ENCODE measurements at regions not wholly inside any gene's neighbourhood (a gene's known extent, or its start where the extent isn't known, plus 50 kb on each side); places are given as distances from the start of the nearest gene placed in this dataset.

DNA sequence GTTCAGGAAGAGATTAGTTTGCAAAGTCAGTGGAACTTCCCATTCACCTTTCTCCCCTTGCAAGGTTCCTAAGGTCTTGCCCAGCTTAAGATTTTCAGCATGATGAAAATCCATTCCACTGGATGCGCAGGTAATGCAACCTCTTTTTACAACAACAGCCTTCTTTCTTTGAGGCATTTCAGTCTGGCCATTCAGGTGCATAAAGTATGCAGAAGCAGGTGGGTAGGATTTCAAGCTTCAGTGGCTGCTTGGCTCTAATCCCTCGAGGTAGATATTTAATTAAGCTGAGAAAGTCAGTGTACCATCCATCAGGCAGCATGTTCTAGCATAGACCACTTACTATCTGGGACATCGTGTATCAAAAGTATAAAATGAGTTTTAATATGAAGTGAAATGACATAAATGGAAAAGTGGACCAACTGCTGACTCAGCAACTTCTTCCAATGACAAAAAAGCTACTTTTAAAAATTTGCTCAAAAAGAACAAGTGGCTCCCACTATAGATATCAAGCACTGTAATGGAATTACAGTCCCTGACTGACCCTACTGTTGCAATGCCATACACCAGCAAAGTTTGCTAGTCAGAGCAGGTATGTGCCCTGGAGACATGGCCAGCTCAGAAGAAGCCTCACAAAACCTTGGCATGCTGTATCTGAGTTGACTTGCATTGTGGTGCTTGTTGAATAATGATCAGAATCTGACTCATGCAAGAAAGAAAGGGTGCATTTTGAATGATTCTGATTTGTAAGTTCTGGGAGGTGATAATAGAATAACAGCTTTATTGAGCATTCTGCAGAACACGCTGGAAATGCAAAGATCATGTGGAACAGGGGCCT, 459.9 kb upstream of the MCTP2 start:
- in situ Hi-C loops (cut with MboI; ENCODE audit: low sequenced_read_pairs) (no loop called here), intact Hi-C loops (cut with micrococcal nuclease) (no loop called here), dilution Hi-C loops (cut with HindIII; ENCODE audit: low sequenced_read_pairs, unreplicated experiment) (no loop called here)
- Histone ChIP-seq H3K36me3 (ENCODE audit: control insufficient read depth, insufficient read depth, low read length) (no peaks in the 10 kb centered on the region), H3K18ac (ENCODE audit: low read depth, low read length) (no peak overlapping the region), H3K56ac (ENCODE audit: extremely low read depth, insufficient read depth, low read length) (no peak overlapping the region), H3K27ac (ENCODE audit: insufficient read depth, low read length) (no peak overlapping the region), H2BK5ac (ENCODE audit: low read depth, low read length, poor library complexity, severe bottlenecking) (no peak overlapping the region), H4K91ac (ENCODE audit: insufficient read depth, low read depth, low read length) (no peak overlapping the region), H3K79me1 (ENCODE audit: low read depth in 1 of 2, low read length in 2 of 2) (no peaks in the 10 kb centered on the region), H2AFZ (replicated peaks; ENCODE audit: low read length, poor library complexity) (no peak overlapping the region), H2AK5ac (ENCODE audit: low read depth, low read length) (no peak overlapping the region), H3K4me2 (ENCODE audit: low read depth, low read length) (no peak overlapping the region), H3K9ac (ENCODE audit: low read depth, low read length) (no peak overlapping the region), H4K5ac (ENCODE audit: low read depth, low read length) (no peak overlapping the region), H2AK9ac (replicated peaks; ENCODE audit: low read depth, low read length, poor library complexity) (no peak overlapping the region), H3K4me3 (ENCODE audit: insufficient read depth, low read depth, low read length) (no peak overlapping the region), H4K20me1 (ENCODE audit: insufficient read depth, low read length) (no peaks in the 10 kb centered on the region), H3K4ac (ENCODE audit: low read depth, low read length) (no peak overlapping the region), H2BK20ac (ENCODE audit: low read depth, low read length) (no peak overlapping the region), H2BK120ac (ENCODE audit: low read depth, low read length) (no peak overlapping the region), H3K4me1 (ENCODE audit: control insufficient read depth, insufficient read depth, low read length) (no peaks in the 10 kb centered on the region), H3K27me3 (ENCODE audit: control insufficient read depth, insufficient read depth, low read length) (no peaks in the 10 kb centered on the region), H3K14ac (replicated peaks; ENCODE audit: low read depth, low read length) (no peak overlapping the region), H3K9me3 (ENCODE audit: control insufficient read depth, insufficient read depth, low read length) (peaks cover 41% of the 10 kb centered on the region), H3K9me1 (ENCODE audit: insufficient read depth, low read length) (no peaks in the 10 kb centered on the region), H3K23ac (ENCODE audit: low read depth, low read length) (no peak overlapping the region), H4K8ac (ENCODE audit: low read depth in 2 of 2, low read length in 2 of 2) (no peak overlapping the region), H2BK15ac (ENCODE audit: low read depth, low read length) (no peak overlapping the region)
- ChIA-PET POLR2A (ENCODE audit: unreplicated experiment) (no interaction called here), CTCF (no interaction called here)
- TF ChIP-seq CHD1 (IDR thresholded peaks at IDR 0.05; ENCODE audit: low read depth, low read length) (no peak), USF2 (IDR thresholded peaks at IDR 0.05; ENCODE audit: low read depth, low read length) (no peak), CEBPB (IDR thresholded peaks at IDR 0.05; ENCODE audit: low read depth, low read length) (no peak), POLR2A (IDR thresholded peaks at IDR 0.05; ENCODE audit: low read depth, low read length) (no peak), BHLHE40 (IDR thresholded peaks at IDR 0.05; ENCODE audit: low read depth, low read length) (no peak), FOS (IDR thresholded peaks at IDR 0.05; ENCODE audit: low read depth, low read length) (no peak), MAFK (IDR thresholded peaks at IDR 0.05; ENCODE audit: low read depth, low read length) (peak; percentile 99)
- DNase-seq (no peak), ATAC-seq (ENCODE audit: low read depth) (no peak)
- no CpG with 5 or more reads among the region's 4 CpGs for WGBS, 2 experiments (ENCODE audit: extremely low coverage in 2 of 2, insufficient read length in 1 of 2)
- no TSS peak for BruUV-seq (replicated peaks)
